ENCODE measurements at regions not wholly inside any gene's neighbourhood (a gene's known extent, or its start where the extent isn't known, plus 50 kb on each side); places are given as distances from the start of the nearest gene placed in this dataset.

GRCh38 chr6:165988757-165989456 lies 178.7 kb downstream of the TBXT start:
- Mint-ChIP-seq H3K27me3 (peaks cover 51% of the 10 kb centered on the region), H3K4me3 (no peak overlapping the region), H3K9me3 (no peaks in the 10 kb centered on the region), H3K36me3 (ENCODE audit: low read depth) (no peaks in the 10 kb centered on the region), H3K4me1 (ENCODE audit: low read depth) (peaks cover 8% of the 10 kb centered on the region), H3K27ac (no peak overlapping the region)

- Mint-ChIP-seq H3K4me1 (ENCODE audit: low read depth) (peaks cover 8% of the 10 kb centered on the region), H3K9me3 (no peaks in the 10 kb centered on the region), H3K36me3 (ENCODE audit: low read depth) (no peaks in the 10 kb centered on the region), H3K27me3 (peaks cover 55% of the 10 kb centered on the region), H3K27ac (no peak overlapping the region), H3K4me3 (no peak overlapping the region)
These were observed 179.3 kb downstream of the TBXT start for GRCh38 chr6:165988302-165988756.

DNA sequence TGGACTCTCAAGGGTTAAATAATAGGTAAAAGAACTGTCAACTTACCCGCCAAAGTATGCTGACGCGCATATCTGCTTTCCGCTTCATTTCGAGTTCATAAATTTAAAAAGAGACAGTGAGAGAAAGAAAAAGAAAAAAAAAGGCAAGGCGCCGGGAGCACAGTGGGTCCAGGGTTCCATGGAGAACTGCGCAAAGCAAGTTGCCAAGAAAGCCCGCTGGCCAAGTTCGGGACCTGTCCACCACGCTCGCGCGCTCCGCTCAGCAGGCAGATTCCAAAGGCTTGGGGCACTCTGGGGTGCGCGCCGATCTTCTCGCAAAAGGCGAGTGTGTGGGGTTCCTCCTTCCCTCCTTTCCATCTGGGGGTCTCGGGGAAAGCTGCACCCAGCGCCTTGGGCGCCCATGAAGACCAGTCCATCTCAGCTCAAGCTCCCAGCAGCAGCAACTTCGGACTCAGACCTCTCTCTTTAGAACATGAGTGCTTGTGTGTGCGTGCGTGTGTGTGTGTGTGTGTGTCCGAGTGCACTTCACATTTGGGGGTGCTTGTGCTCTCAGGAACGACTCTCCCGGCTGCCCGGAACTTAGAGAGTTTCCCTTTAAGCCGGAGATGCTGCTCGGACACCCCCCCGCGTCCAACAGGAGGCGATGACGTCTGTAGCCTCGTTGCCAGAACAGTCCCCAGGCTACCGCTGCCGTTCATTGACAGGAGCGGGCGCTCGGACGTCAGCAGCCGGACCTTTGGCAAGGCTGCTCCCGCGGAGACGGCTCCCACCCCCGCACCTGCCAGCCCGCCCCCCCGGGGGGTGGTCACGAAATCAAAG lies 180.0 kb downstream of the TBXT start:
- Mint-ChIP-seq H3K4me3 (no peak overlapping the region), H3K27me3 (peaks cover 56% of the 10 kb centered on the region), H3K27ac (no peak overlapping the region), H3K4me1 (ENCODE audit: low read depth) (peaks cover 8% of the 10 kb centered on the region), H3K9me3 (no peaks in the 10 kb centered on the region), H3K36me3 (ENCODE audit: low read depth) (no peaks in the 10 kb centered on the region)

DNA sequence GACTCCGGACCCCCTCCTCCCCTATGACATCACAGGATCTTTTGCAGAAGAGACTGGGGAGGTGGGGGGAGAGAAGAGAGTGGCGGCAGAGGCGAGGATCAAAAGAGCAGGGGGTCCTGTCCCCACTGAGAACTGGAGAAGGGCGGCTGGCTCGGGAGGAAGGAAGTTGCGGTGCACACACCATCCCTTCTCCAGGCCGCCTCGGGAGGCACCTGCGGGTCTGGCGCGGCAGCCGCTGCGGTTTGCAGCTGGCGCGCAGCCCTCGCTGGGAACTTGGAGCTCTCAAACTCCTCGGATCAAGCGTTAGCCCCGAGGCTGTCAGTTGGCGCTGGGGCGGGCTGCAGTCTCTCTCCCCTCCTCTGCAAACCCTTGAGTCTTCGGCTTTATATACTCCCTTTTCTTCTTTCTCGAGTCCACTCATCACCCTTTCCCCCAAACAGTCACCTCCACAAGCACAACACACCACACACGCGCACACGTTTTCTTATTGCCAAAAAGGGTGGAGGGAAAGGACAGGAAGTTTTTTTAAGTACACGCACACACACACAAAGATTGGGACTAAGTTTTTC lies 180.7 kb downstream of the TBXT start:
- H3K4me3 Mint-ChIP-seq, result no peak overlapping the region
- H3K27me3 Mint-ChIP-seq, result peaks cover 57% of the 10 kb centered on the region
- H3K9me3 Mint-ChIP-seq, result no peaks in the 10 kb centered on the region
- H3K36me3 Mint-ChIP-seq (ENCODE audit: low read depth), result no peaks in the 10 kb centered on the region
- peaks cover 8% of the 10 kb centered on the region for H3K4me1 Mint-ChIP-seq (ENCODE audit: low read depth)
- no peak overlapping the region for H3K27ac Mint-ChIP-seq

GRCh38 chr6:165986311-165986913 lies 181.2 kb downstream of the TBXT start:
- H3K9me3 Mint-ChIP-seq, result no peaks in the 10 kb centered on the region
- H3K27ac Mint-ChIP-seq, result no peak overlapping the region
- H3K36me3 Mint-ChIP-seq (ENCODE audit: low read depth), result no peaks in the 10 kb centered on the region
- H3K4me1 Mint-ChIP-seq (ENCODE audit: low read depth), result peaks cover 8% of the 10 kb centered on the region
- peaks cover 63% of the 10 kb centered on the region for H3K27me3 Mint-ChIP-seq
- no peak overlapping the region for H3K4me3 Mint-ChIP-seq

DNA sequence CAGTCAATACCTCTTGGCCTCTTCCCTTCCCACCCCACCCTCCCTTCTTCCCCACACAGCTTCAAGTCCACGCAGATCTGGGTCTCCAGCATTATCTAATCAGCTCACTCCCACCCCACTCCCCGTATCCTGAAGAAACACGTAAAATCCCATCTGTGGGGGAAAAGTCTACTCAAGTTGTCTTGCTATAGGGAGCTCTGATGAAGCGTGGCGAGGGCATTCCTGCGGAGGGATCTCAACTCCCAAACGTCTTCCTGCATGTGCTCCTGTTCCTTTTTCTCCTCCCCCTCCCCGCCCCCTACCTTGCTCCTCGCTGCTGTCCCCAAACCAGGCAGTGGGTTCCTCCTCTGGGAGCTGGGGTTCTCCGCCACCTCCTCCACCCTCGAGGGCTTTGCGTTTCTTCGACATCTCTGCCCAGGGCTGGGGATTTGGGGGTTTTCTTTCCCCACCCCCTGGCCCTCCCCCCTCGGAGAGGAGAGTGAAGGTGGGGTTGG lies 181.8 kb downstream of the TBXT start:
- Mint-ChIP-seq H3K4me3 (no peak overlapping the region), H3K36me3 (ENCODE audit: low read depth) (no peaks in the 10 kb centered on the region), H3K27me3 (peaks cover 60% of the 10 kb centered on the region), H3K27ac (no peak overlapping the region), H3K4me1 (ENCODE audit: low read depth) (peaks cover 8% of the 10 kb centered on the region), H3K9me3 (no peaks in the 10 kb centered on the region)

GRCh38 chr6:165985281-165985805 lies 182.3 kb downstream of the TBXT start:
- Mint-ChIP-seq H3K4me3 (no peak overlapping the region), H3K36me3 (ENCODE audit: low read depth) (no peaks in the 10 kb centered on the region), H3K4me1 (ENCODE audit: low read depth) (peaks cover 8% of the 10 kb centered on the region), H3K9me3 (no peaks in the 10 kb centered on the region), H3K27ac (no peak overlapping the region), H3K27me3 (peaks cover 58% of the 10 kb centered on the region)

DNA sequence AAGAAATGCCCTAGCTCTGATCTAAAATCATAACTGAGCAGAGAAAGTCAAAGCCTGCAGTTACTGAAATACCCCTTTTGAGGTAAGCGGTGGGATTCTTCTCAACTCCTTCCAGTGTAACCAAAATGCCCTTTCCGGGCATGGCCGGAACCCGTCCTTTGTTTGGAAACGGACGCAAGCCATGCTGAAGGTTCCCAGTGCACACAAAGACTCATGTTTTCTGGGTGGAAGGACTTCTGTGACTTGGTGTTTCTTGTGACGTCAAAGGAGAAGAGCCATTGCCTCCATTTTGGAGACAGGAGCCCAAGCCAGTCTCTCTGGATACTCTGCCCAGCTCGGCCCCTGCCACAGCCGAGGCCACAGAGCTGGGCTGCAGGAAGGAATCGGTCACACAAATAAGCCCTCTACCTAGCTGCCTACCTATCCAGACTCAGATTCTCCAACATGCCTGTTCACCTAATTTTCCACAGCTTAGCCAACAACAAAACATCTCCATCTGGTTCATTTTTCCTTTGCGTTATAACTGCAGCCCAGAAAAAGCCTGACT lies 182.8 kb downstream of the TBXT start:
- Mint-ChIP-seq H3K9me3 (no peaks in the 10 kb centered on the region), H3K4me1 (ENCODE audit: low read depth) (peaks cover 8% of the 10 kb centered on the region), H3K4me3 (no peak overlapping the region), H3K27me3 (peaks cover 58% of the 10 kb centered on the region), H3K27ac (no peak overlapping the region), H3K36me3 (ENCODE audit: low read depth) (no peaks in the 10 kb centered on the region)

GRCh38 chr6:165983112-165984072 lies 184.3 kb downstream of the TBXT start:
- no peaks in the 10 kb centered on the region for H3K9me3 Mint-ChIP-seq
- no peaks in the 10 kb centered on the region for H3K36me3 Mint-ChIP-seq (ENCODE audit: low read depth)
- H3K4me1 Mint-ChIP-seq (ENCODE audit: low read depth), result peaks cover 8% of the 10 kb centered on the region
- H3K4me3 Mint-ChIP-seq, result no peak overlapping the region
- H3K27me3 Mint-ChIP-seq, result peaks cover 53% of the 10 kb centered on the region
- no peak overlapping the region for H3K27ac Mint-ChIP-seq

GRCh38 chr6:165978476-165978875 lies 189.2 kb downstream of the TBXT start:
- Mint-ChIP-seq H3K27ac (no peak overlapping the region), H3K27me3 (peaks cover 26% of the 10 kb centered on the region)

DNA sequence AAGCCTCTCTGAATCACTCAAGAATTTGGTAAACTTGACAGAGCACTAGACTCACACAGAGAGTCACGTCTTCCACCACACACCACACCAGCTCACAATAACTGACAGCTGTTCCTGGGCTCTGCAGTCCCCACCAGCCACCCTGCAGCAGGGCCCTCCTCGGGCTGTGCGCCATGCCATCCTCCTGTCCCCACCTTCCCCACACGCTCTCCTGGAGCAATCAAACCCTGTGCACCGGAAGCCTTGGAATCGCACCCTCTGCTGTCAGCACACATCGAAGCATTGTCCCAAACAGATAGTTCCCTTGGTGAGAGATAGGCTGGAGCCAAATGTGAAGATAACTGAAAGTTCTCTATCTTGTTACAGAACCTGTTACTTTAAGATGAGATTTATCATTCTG lies 191.0 kb downstream of the TBXT start:
- Mint-ChIP-seq H3K36me3 (ENCODE audit: low read depth) (no peaks in the 10 kb centered on the region), H3K27ac (no peak overlapping the region), H3K9me3 (no peaks in the 10 kb centered on the region), H3K4me3 (no peak overlapping the region), H3K4me1 (ENCODE audit: low read depth) (no peaks in the 10 kb centered on the region), H3K27me3 (peaks cover 19% of the 10 kb centered on the region)

More at GRCh38 chr6:165978476-165978875, 189.2 kb downstream of the TBXT start:
- H3K9me3 Mint-ChIP-seq, result no peaks in the 10 kb centered on the region
- no peaks in the 10 kb centered on the region for H3K36me3 Mint-ChIP-seq (ENCODE audit: low read depth)
- no peak overlapping the region for H3K4me3 Mint-ChIP-seq
- no peaks in the 10 kb centered on the region for H3K4me1 Mint-ChIP-seq (ENCODE audit: low read depth)

- H3K27me3 Mint-ChIP-seq, result peaks cover 8% of the 10 kb centered on the region
These were observed 192.8 kb downstream of the TBXT start for GRCh38 chr6:165974817-165975216.

DNA sequence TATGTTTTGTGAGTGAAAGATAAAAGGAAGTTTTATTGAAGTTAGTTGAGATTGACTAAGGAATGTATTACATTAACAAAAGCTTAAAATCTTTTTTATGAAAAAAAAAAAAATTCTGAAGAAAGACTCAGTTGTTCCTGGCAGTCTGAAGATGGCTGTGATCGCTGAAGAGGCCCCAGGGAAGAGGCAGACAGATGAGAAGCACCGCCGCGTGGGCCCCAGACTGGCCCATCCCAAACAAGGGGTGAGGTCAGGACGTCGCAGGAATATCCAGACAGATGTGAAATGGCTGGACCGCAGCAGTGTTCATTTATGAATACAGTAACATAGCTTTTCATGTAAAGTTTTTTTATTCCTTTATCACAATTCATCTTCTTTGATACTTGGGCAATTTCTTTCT lies 194.2 kb downstream of the TBXT start:
- H3K27me3 Mint-ChIP-seq, result peaks cover 6% of the 10 kb centered on the region
- no peaks in the 10 kb centered on the region for H3K4me1 Mint-ChIP-seq (ENCODE audit: low read depth)

More at GRCh38 chr6:165974817-165975216, 192.8 kb downstream of the TBXT start:
- Mint-ChIP-seq H3K36me3 (ENCODE audit: low read depth) (no peaks in the 10 kb centered on the region), H3K4me3 (no peak overlapping the region), H3K27ac (no peak overlapping the region), H3K9me3 (no peaks in the 10 kb centered on the region), H3K4me1 (ENCODE audit: low read depth) (no peaks in the 10 kb centered on the region)

More for the DNA sequence above, 194.2 kb downstream of the TBXT start:
- Mint-ChIP-seq H3K36me3 (ENCODE audit: low read depth) (no peaks in the 10 kb centered on the region), H3K27ac (no peak overlapping the region), H3K9me3 (no peaks in the 10 kb centered on the region), H3K4me3 (no peak overlapping the region)

All from stimulated activated naive CD8-positive, alpha-beta T cell treated with anti-CD3 and anti-CD28 coated beads, Interleukin-15, Interleukin-2, amounts not matched to agents 100 ng/mL and 50 ng/mL, for 24 hours (primary cell).